Kidney (tissue), 13 donors: ENCODE measurements at regions not wholly inside any gene's neighbourhood (a gene's known extent, or its start where the extent isn't known, plus 50 kb on each side); places are given as distances from the start of the nearest gene placed in this dataset.

Experiments
- DNase-seq, 5 donors: peaks; one replicate each; pipeline ENCODE4 v3.0.0-alpha.2; 2013 to 2020
- FAIRE-seq: peaks from 2 replicates; lab custom pipeline; 2012; peaks lifted over from hg19 to GRCh38; lab: Jason Lieb, UNC
- H3K27ac ChIP-seq, 2 donors: one replicate each; pipeline ENCODE4 v1.7.0; 2013; ENCODE audit warnings: low read depth in 2 of 2, low read length in 2 of 2, inconsistent platforms in 1 of 2
- H3K27me3 ChIP-seq: one replicate; pipeline ENCODE4 v1.7.1; 2013; ENCODE audit warnings: low read length, inconsistent platforms; ENCODE audit not compliant: control insufficient read depth, insufficient read depth
- H3K36me3 ChIP-seq, 3 donors: one replicate each; pipeline versions ENCODE4 v1.7.0 to v1.7.1; 2013; ENCODE audit warnings: low read length in 3 of 3, control low read depth in 1 of 3, inconsistent platforms in 1 of 3; ENCODE audit not compliant: insufficient read depth in 3 of 3, control insufficient read depth in 2 of 3
- H3K4me1 ChIP-seq, 3 donors: one replicate each; pipeline versions ENCODE4 v1.7.0 to v1.7.1; 2013; ENCODE audit warnings: low read length in 3 of 3, inconsistent platforms in 1 of 3, low read depth in 1 of 3; ENCODE audit not compliant: control insufficient read depth in 2 of 3, insufficient read depth in 2 of 3
- H3K4me3 ChIP-seq, 3 donors: one replicate each; pipeline versions ENCODE4 v1.7.0 to v1.8.1; 2013; ENCODE audit warnings: low read length in 3 of 3, control low read depth in 1 of 3, inconsistent platforms in 1 of 3
- H3K9ac ChIP-seq, 3 donors: one replicate each; pipeline versions ENCODE4 v1.7.0 to v1.7.1; 2013; ENCODE audit warnings: low read length in 3 of 3, control low read depth in 1 of 3, inconsistent platforms in 1 of 3
- H3K9me3 ChIP-seq, 3 donors: one replicate each; pipeline versions ENCODE4 v1.7.0 to v1.7.1; 2013; ENCODE audit warnings: low read length in 3 of 3, control low read depth in 1 of 3, inconsistent platforms in 1 of 3; ENCODE audit not compliant: control insufficient read depth in 2 of 3, insufficient read depth in 1 of 3
- intact Hi-C: fragments of 100-400 bp; cut with DNase I; formaldehyde crosslinking; loops from one replicate; pipeline ENCODE4 v1.11.1; 2022
- TF ChIP-seq, protein P1 (sequence below): IDR thresholded peaks from 3 replicates; pipeline ENCODE4 v1.5.1; 2012; ENCODE audit warnings: mild to moderate bottlenecking, moderate library complexity, borderline replicate concordance; ENCODE audit not compliant: insufficient read depth; ENCODE audit errors: extremely low read depth
- donor health status: control.
- donor health status: control.
- donor health status: control.
- donor health status: control.
- donor health status: control.
- donor health status: DM: yes; HTN: yes; CAD: no.
- donor health status: Normal renal cell carcinoma (clear cell type).

- Histone ChIP-seq H3K4me1 (no peaks in the 10 kb centered on the region), H3K36me3 (no peaks in the 10 kb centered on the region), H3K27ac (no peak overlapping the region), H3K9ac (no peak overlapping the region), H3K27me3 (no peaks in the 10 kb centered on the region), H3K9me3 (no peaks in the 10 kb centered on the region), H3K4me3 (no peak overlapping the region)
- DNase-seq (no peak), FAIRE-seq (no peak)
- intact Hi-C loops = no loop called here
- TF ChIP-seq, protein P1, sequence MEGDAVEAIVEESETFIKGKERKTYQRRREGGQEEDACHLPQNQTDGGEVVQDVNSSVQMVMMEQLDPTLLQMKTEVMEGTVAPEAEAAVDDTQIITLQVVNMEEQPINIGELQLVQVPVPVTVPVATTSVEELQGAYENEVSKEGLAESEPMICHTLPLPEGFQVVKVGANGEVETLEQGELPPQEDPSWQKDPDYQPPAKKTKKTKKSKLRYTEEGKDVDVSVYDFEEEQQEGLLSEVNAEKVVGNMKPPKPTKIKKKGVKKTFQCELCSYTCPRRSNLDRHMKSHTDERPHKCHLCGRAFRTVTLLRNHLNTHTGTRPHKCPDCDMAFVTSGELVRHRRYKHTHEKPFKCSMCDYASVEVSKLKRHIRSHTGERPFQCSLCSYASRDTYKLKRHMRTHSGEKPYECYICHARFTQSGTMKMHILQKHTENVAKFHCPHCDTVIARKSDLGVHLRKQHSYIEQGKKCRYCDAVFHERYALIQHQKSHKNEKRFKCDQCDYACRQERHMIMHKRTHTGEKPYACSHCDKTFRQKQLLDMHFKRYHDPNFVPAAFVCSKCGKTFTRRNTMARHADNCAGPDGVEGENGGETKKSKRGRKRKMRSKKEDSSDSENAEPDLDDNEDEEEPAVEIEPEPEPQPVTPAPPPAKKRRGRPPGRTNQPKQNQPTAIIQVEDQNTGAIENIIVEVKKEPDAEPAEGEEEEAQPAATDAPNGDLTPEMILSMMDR = no peak
Observed at GRCh38 chr2:8282858-8283252, 399.0 kb upstream of the ID2 start.

- Histone ChIP-seq H3K9me3 (no peaks in the 10 kb centered on the region), H3K4me3 (no peak overlapping the region), H3K27me3 (no peaks in the 10 kb centered on the region), H3K4me1 (no peaks in the 10 kb centered on the region), H3K36me3 (no peaks in the 10 kb centered on the region), H3K9ac (no peak overlapping the region), H3K27ac (no peak overlapping the region)
- intact Hi-C loops = no loop called here
- DNase-seq (peak in 2 of 5 donors; percentile 13 to 31), FAIRE-seq (no peak)
- TF ChIP-seq, protein P1 = no peak
Observed at GRCh38 chr2:8285081-8285480, 396.8 kb upstream of the ID2 start.

DNA sequence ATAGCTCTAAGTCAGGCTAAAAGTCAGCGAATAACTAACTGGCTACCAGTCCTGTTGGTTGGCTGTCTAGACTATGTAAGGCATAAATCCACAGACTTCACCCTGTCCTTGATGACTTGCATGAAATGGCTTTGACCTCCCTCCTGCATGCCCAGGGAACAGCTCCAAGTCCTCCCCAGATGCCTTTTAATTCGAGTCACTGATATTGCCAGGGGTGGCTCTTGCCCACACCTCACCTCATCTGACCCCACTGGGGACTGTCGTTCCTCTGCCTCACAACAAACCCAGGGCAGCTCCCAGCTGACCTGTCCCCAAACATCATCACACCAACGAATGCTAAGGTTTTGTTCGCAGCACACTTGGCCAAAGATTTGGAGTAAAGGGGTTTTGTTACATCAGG lies 396.0 kb upstream of the ID2 start:
- Histone ChIP-seq H3K36me3 (no peaks in the 10 kb centered on the region), H3K27ac (no peak overlapping the region), H3K9ac (no peak overlapping the region), H3K4me1 (no peaks in the 10 kb centered on the region), H3K27me3 (no peaks in the 10 kb centered on the region), H3K9me3 (no peaks in the 10 kb centered on the region), H3K4me3 (no peak overlapping the region)
- intact Hi-C loops = no loop called here
- no peak for DNase-seq
- FAIRE-seq = no peak
- TF ChIP-seq, protein P1 = no peak

DNA sequence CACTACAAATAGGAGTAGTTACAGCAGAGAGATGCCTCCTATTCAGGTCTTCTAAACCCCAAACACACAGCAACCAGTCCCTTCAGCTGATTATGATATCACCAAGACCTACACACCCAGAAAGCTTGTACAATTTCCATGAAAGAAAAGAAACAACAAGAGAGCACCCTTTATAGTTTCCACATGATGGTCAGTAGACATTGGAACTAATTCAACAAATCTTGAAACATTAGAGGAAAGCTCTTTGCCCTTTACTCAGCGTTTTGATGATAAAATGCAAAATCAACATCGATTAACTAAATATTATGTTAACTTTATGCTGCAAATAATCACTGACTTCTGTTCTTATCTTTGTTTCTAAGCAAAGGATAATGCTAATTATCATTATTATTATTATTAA lies 393.6 kb upstream of the ID2 start:
- no peak for DNase-seq

More for the DNA sequence above, 393.6 kb upstream of the ID2 start:
- no peak overlapping the region for H3K9ac ChIP-seq
- FAIRE-seq = no peak
- no peaks in the 10 kb centered on the region for H3K36me3 ChIP-seq
- no peak overlapping the region for H3K27ac ChIP-seq
- TF ChIP-seq, protein P1 = no peak
- H3K4me1 ChIP-seq = no peaks in the 10 kb centered on the region
- H3K9me3 ChIP-seq = no peaks in the 10 kb centered on the region
- intact Hi-C loops = no loop called here
- H3K4me3 ChIP-seq = no peak overlapping the region
- H3K27me3 ChIP-seq = no peaks in the 10 kb centered on the region
